Ascending aorta (tissue), 2 donors: ENCODE measurements at regions not wholly inside any gene's neighbourhood (a gene's known extent, or its start where the extent isn't known, plus 50 kb on each side); places are given as distances from the start of the nearest gene placed in this dataset.

Source experiments
- DNase-seq, 2 donors: peaks; one replicate each; pipeline ENCODE4 v3.0.0-alpha.2; 2019; ENCODE audit warnings: low spot score in 2 of 2
- H3K27ac ChIP-seq, 2 donors: fragments of 200-600 bp; sonication (generic); one replicate each; pipeline ENCODE4 v1.5.1; 2016 to 2017; ENCODE audit warnings: mild to moderate bottlenecking in 1 of 2
- H3K27me3 ChIP-seq: fragments of 200-600 bp; sonication (generic); one replicate; pipeline ENCODE4 v1.5.1; 2017
- H3K36me3 ChIP-seq, 2 donors: fragments of 200-600 bp; sonication (generic); one replicate each; pipeline ENCODE4 v1.5.1; 2016
- H3K4me1 ChIP-seq, 2 donors: fragments of 200-600 bp; sonication (generic); one replicate each; pipeline ENCODE4 v1.5.1; 2016 to 2017; ENCODE audit warnings: mild to moderate bottlenecking in 1 of 2
- H3K4me3 ChIP-seq, 2 donors: fragments of 200-600 bp; sonication (generic); one replicate each; pipeline ENCODE4 v1.5.1; 2016 to 2017; ENCODE audit warnings: mild to moderate bottlenecking in 1 of 2
- H3K9me3 ChIP-seq, 2 donors: fragments of 200-600 bp; sonication (generic); one replicate each; pipeline ENCODE4 v1.5.1; 2016
- intact Hi-C: fragments of 100-400 bp; cut with DNase I; formaldehyde crosslinking; loops from one replicate; pipeline ENCODE4 v1.15.1; 2023
- TF ChIP-seq, protein P1 (sequence below), 3 experiments: fragments of 200-600 bp in 2 of 3; fragments of 450-650 bp in 1 of 3; sonication (generic) in 2 of 3; IDR thresholded peaks; one replicate each; pipeline ENCODE4 v1.5.1; 2016 to 2019; ENCODE audit warnings: antibody characterized with exemption in 3 of 3, mild to moderate bottlenecking in 1 of 3, moderate library complexity in 1 of 3

DNA sequence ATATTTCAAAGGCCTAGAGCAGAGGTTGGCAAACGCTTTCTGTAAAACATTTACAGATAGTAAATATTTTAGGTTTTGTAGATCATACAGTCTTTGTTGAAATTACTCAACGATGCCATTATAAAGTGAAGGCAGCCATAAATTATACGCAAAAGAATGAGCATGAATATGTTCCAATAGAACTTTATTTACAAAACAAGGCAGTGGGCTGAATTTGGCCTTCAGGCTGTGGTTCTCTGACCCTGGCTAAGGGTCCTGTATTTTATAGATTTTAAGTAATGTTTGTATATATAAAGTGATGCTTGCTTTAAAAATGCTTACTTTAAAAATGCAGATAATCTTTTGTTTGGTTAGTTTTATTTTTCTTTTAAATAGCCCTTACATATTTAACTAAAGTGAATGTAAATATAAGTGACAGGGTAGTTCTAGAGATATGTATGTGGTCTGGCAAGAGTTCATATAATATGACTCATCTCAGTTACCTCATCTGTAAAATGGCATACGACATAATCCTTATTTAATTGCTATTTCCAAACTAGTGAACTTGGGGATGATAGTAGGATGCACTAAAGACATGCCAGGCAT, 51.7 kb upstream of the ATP5MC3 start:
- no peak for DNase-seq
- no peak overlapping the region for H3K4me3 ChIP-seq
- no peaks in the 10 kb centered on the region for H3K36me3 ChIP-seq
- intact Hi-C loops = no loop called here
- no peaks in the 10 kb centered on the region for H3K4me1 ChIP-seq
- TF ChIP-seq, protein P1, sequence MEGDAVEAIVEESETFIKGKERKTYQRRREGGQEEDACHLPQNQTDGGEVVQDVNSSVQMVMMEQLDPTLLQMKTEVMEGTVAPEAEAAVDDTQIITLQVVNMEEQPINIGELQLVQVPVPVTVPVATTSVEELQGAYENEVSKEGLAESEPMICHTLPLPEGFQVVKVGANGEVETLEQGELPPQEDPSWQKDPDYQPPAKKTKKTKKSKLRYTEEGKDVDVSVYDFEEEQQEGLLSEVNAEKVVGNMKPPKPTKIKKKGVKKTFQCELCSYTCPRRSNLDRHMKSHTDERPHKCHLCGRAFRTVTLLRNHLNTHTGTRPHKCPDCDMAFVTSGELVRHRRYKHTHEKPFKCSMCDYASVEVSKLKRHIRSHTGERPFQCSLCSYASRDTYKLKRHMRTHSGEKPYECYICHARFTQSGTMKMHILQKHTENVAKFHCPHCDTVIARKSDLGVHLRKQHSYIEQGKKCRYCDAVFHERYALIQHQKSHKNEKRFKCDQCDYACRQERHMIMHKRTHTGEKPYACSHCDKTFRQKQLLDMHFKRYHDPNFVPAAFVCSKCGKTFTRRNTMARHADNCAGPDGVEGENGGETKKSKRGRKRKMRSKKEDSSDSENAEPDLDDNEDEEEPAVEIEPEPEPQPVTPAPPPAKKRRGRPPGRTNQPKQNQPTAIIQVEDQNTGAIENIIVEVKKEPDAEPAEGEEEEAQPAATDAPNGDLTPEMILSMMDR (IDR thresholded peaks at IDR 0.05) = no peak
- H3K27ac ChIP-seq = no peak overlapping the region
- H3K9me3 ChIP-seq = no peaks in the 10 kb centered on the region
- no peaks in the 10 kb centered on the region for H3K27me3 ChIP-seq
